T-helper 2 cell treated with Interferon-gamma antibody and Interleukin-4, amounts not matched to agents 5 μg/mL and 100 μg/mL, for 36 hours (primary cell): ENCODE measurements at regions not wholly inside any gene's neighbourhood (a gene's known extent, or its start where the extent isn't known, plus 50 kb on each side); places are given as distances from the start of the nearest gene placed in this dataset.
"Not testable (repeated sequence)": the region's sequence is repeated elsewhere in the genome, so short reads cannot be mapped to it uniquely, and the experiment has no call there.

Experiments
- DNase-seq: peaks from one replicate; pipeline ENCODE4 v3.0.0; 2021; ENCODE audit warnings: low spot score
- H3K27ac Mint-ChIP-seq: one replicate; pipeline ENCODE4 v1.8.0; 2021; ENCODE audit warnings: mild to moderate bottlenecking, mixed read lengths
- H3K27me3 Mint-ChIP-seq: one replicate; pipeline ENCODE4 v1.8.0; 2021; ENCODE audit warnings: low read depth, mixed read lengths
- H3K36me3 Mint-ChIP-seq: one replicate; pipeline ENCODE4 v1.8.0; 2021; ENCODE audit warnings: low read depth, mixed read lengths
- H3K4me1 Mint-ChIP-seq: one replicate; pipeline ENCODE4 v1.8.0; 2021; ENCODE audit warnings: low read depth, mixed read lengths
- H3K4me3 Mint-ChIP-seq: one replicate; pipeline ENCODE4 v1.8.0; 2022; ENCODE audit warnings: mild to moderate bottlenecking, moderate library complexity, mixed read lengths
- H3K9me3 Mint-ChIP-seq: one replicate; pipeline ENCODE4 v1.8.0; 2021; ENCODE audit warnings: mixed read lengths

DNA sequence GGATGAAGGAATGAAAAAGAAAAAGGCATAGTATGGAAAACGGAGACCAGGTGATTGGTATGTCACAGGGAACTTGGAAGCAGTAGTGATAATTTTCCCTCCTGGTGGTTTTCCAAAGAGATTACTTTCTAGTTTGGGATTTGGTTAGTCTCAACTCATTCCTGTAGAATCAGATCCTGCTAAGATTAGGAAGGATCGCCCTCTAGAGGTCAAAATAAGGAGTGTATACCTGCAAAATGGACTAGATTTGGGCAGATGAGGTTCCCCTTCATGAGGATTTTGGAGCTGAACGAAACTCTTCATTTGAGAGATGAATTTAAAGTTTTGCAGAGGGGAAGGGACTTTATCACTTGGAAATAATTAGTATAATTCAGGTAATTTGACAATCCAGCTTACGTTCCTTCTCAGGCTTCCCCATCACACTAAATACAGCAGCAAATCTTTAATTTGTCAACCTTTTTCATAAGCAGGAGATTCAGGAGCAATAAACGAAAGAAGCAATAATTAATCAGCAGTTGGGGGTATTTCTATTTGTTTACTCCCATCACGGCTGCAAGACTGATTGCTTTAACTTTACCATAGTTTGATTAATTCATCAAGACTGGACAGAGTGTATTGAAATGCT lies 65.2 kb downstream of the CCDC195 start:
- Mint-ChIP-seq H3K36me3 (no peaks in the 10 kb centered on the region), H3K4me1 (no peaks in the 10 kb centered on the region), H3K27me3 (peaks cover 4% of the 10 kb centered on the region), H3K9me3 (no peaks in the 10 kb centered on the region), H3K4me3 (no peak overlapping the region), H3K27ac (no peak overlapping the region)
- DNase-seq: no peak

DNA sequence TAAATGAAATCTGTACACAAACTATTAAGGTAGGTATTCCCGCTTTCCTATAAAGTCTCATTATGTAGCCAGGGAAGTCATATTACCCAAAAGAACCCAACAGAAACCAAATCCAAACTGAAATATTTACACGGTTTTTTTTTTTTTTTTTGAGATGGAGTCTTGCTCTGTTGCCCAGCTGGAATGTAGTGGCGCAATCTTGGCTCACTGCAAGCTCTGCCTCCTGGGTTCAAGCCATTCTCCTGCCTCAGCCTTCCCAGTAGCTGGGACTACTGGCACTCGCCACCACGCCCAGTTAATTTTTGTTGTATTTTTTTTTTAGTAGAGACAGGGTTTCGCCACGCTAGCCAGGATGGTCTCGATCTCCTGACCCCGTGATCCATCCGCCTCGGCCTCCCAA lies 62.5 kb upstream of the CUL3 start:
- H3K4me3 Mint-ChIP-seq, H3K36me3 Mint-ChIP-seq, H3K9me3 Mint-ChIP-seq, DNase-seq, H3K27ac Mint-ChIP-seq, H3K4me1 Mint-ChIP-seq, H3K27me3 Mint-ChIP-seq: not testable (repeated sequence)

DNA sequence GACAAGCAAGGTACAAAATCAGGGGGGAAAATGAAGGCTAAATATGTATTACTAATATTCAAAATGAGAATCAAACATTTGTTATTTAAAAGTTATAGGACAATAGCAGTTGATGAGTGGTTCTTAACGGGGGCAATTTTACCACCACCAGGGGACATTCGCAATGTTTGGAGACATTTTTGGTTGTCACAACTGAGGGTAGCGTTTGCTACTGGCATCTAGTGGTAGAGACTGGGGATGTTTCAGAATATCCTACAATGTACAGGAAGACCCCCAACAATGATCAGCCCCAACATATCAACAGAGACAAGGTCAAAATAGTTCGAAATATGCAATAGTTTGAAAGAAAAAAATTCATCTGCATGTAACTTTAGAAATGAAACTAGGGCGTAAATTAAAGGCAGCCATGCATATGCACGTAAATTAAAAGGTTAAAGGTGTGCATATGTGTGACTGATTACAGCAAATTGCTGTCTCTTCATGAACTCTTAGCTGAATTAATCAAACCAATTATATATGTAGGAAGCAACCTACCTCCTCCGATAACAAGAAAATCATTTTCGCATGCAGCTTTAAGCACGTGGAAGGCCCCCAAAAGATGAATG lies 61.2 kb upstream of the CUL3 start:
- Mint-ChIP-seq H3K27ac (no peak overlapping the region), H3K4me3 (no peak overlapping the region), H3K27me3 (peaks cover 4% of the 10 kb centered on the region), H3K4me1 (no peaks in the 10 kb centered on the region), H3K36me3 (no peaks in the 10 kb centered on the region), H3K9me3 (no peaks in the 10 kb centered on the region)
- no peak for DNase-seq

DNA sequence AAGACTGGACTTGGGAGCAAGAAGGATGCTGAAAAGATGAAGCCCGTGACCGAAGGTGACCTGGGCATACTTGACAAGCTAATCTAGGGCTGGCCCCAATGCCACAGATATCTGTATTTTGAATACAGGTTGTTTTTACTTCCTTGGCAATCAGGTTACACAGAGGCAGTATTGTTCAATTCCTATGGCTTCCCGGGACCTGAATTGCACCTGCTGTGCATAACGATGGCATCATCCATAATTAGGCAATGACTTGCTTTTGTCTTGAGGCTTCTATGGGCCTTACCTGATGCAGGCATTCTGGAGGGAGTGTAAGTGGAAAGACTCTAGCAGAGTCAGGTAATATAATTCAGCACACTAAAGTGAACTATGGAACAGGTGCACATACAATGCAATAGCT lies 60.6 kb upstream of the CUL3 start:
- Mint-ChIP-seq H3K9me3 (no peaks in the 10 kb centered on the region), H3K27ac (no peak overlapping the region), H3K27me3 (peaks cover under 1% of the 10 kb centered on the region), H3K4me3 (no peak overlapping the region), H3K4me1 (no peaks in the 10 kb centered on the region), H3K36me3 (no peaks in the 10 kb centered on the region)
- no peak for DNase-seq

DNA sequence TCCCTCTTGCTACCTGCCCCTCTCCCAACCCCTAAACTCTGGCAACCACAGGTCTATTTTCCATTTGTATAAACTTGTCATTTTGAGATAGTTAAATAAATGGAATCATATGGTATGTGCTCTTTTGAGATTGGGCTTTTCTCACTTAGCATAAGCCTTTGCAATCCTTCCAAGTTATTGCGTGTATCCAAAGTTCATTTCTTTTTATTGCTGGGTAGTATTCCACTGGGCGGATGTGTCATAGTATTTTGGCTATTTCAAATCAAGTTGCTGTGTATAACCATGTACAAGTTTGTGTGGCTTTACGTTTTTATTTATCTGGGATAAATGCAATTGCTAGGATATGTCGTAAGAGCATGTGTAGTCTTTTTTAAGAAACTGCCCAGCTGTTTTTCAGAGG lies 55.5 kb upstream of the CUL3 start:
- no peak for DNase-seq
- no peaks in the 10 kb centered on the region for H3K9me3 Mint-ChIP-seq
- H3K36me3 Mint-ChIP-seq: no peaks in the 10 kb centered on the region
- no peak overlapping the region for H3K27ac Mint-ChIP-seq
- H3K4me3 Mint-ChIP-seq: no peak overlapping the region
- peaks cover 5% of the 10 kb centered on the region for H3K4me1 Mint-ChIP-seq
- no peaks in the 10 kb centered on the region for H3K27me3 Mint-ChIP-seq

DNA sequence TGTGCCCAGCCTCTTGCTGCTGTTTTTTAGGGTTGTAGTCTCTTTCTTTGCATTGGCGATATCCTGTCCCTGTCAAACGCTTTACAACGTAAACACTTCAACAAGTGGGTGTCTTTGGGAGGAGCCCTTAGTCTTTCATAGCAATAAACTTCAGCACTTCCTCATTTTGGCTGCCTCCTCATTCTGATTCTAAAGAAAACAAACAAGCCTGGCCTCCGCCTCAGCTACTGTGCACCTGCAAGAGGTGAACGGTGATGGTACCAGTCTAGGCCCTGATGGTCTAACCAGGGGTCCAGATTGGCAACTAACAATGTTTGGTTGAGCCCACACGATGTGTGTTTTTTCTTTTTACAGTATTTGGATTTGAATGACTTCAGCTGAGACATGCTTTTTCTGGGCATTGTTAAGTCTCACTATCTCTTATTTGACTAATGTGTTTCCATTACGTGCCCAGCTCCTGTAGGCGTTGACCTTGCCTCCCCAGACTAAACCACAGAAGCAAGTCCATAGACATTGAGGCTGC lies 53.2 kb upstream of the CUL3 start:
- H3K4me3 Mint-ChIP-seq: peak overlapping the region; percentile 4
- peak; percentile 44 for DNase-seq
- H3K27ac Mint-ChIP-seq: peak overlapping the region; percentile 81
- H3K4me1 Mint-ChIP-seq: peaks cover 5% of the 10 kb centered on the region
- H3K36me3 Mint-ChIP-seq: no peaks in the 10 kb centered on the region
- no peaks in the 10 kb centered on the region for H3K9me3 Mint-ChIP-seq
- no peaks in the 10 kb centered on the region for H3K27me3 Mint-ChIP-seq
